Parathyroid adenoma (tissue), 2 donors: ENCODE measurements at regions not wholly inside any gene's neighbourhood (a gene's known extent, or its start where the extent isn't known, plus 50 kb on each side); places are given as distances from the start of the nearest gene placed in this dataset.

Source experiments
- H2AFZ ChIP-seq: fragments of 300-600 bp; sonication (generic); one replicate; pipeline ENCODE4 v1.7.0; 2017; ENCODE audit warnings: antibody characterized with exemption, mild to moderate bottlenecking
- H3K27ac ChIP-seq: fragments of 300-600 bp; sonication (generic); one replicate; pipeline ENCODE4 v1.7.0; 2017
- H3K27me3 ChIP-seq: fragments of 300-600 bp; sonication (generic); one replicate; pipeline ENCODE4 v1.7.0; 2017; ENCODE audit warnings: low read length; ENCODE audit not compliant: control insufficient read depth, insufficient read depth
- H3K36me3 ChIP-seq: fragments of 300-600 bp; sonication (generic); one replicate; pipeline ENCODE4 v1.7.0; 2017; ENCODE audit warnings: low read length; ENCODE audit not compliant: control insufficient read depth, insufficient read depth
- H3K4me1 ChIP-seq: fragments of 300-600 bp; sonication (generic); one replicate; pipeline ENCODE4 v1.7.0; 2017; ENCODE audit warnings: control low read depth
- H3K4me2 ChIP-seq: fragments of 300-600 bp; sonication (generic); one replicate; pipeline ENCODE4 v1.7.0; 2017; ENCODE audit warnings: low read length
- H3K4me3 ChIP-seq: fragments of 300-600 bp; sonication (generic); one replicate; pipeline ENCODE4 v1.7.0; 2017; ENCODE audit warnings: low read depth, low read length
- H3K79me2 ChIP-seq: fragments of 300-600 bp; sonication (generic); one replicate; pipeline ENCODE4 v1.7.0; 2017; ENCODE audit warnings: control low read depth
- H3K9ac ChIP-seq: fragments of 300-600 bp; sonication (generic); one replicate; pipeline ENCODE4 v1.7.0; 2017; ENCODE audit warnings: mild to moderate bottlenecking
- H3K9me3 ChIP-seq: fragments of 300-600 bp; sonication (generic); one replicate; pipeline ENCODE4 v1.7.0; 2017; ENCODE audit warnings: low read length; ENCODE audit not compliant: control insufficient read depth
- CTCF ChIP-seq: fragments of 300-600 bp; sonication (generic); IDR thresholded peaks from one replicate; pipeline ENCODE4 v1.7.0; 2017; ENCODE audit warnings: antibody characterized with exemption, mild to moderate bottlenecking
- donor health status: primary hyperparathyroidism.

- Histone ChIP-seq H3K36me3 (no peaks in the 10 kb centered on the region), H3K27ac (no peak overlapping the region), H3K4me1 (no peaks in the 10 kb centered on the region), H3K9ac (no peak overlapping the region), H3K27me3 (no peaks in the 10 kb centered on the region), H2AFZ (no peak overlapping the region), H3K4me2 (no peak overlapping the region), H3K79me2 (no peaks in the 10 kb centered on the region), H3K4me3 (no peak overlapping the region), H3K9me3 (no peaks in the 10 kb centered on the region)
- no peak for TF ChIP-seq CTCF
These were observed 257.9 kb downstream of the SATB2 start for GRCh38 chr2:199199797-199200196.

- Histone ChIP-seq H3K4me2 (no peak overlapping the region), H3K36me3 (no peaks in the 10 kb centered on the region), H3K9me3 (no peaks in the 10 kb centered on the region), H3K79me2 (no peaks in the 10 kb centered on the region), H3K27ac (no peak overlapping the region), H2AFZ (no peak overlapping the region), H3K27me3 (no peaks in the 10 kb centered on the region), H3K9ac (no peak overlapping the region), H3K4me1 (no peaks in the 10 kb centered on the region), H3K4me3 (no peak overlapping the region)
- no peak for TF ChIP-seq CTCF
These were observed 260.3 kb downstream of the SATB2 start for GRCh38 chr2:199197448-199197847.

GRCh38 chr2:199196686-199197085 is 261.1 kb downstream of the SATB2 start:
- no peak overlapping the region for H2AFZ ChIP-seq
- H3K36me3 ChIP-seq = no peaks in the 10 kb centered on the region
- TF ChIP-seq CTCF = no peak
- no peak overlapping the region for H3K9ac ChIP-seq
- H3K9me3 ChIP-seq = no peaks in the 10 kb centered on the region
- no peaks in the 10 kb centered on the region for H3K79me2 ChIP-seq
- no peak overlapping the region for H3K27ac ChIP-seq
- H3K4me1 ChIP-seq = no peaks in the 10 kb centered on the region
- H3K27me3 ChIP-seq = no peaks in the 10 kb centered on the region
- no peak overlapping the region for H3K4me3 ChIP-seq
- no peak overlapping the region for H3K4me2 ChIP-seq

- H3K9ac ChIP-seq = no peak overlapping the region
- H3K79me2 ChIP-seq = no peaks in the 10 kb centered on the region
- TF ChIP-seq CTCF = no peak
- no peaks in the 10 kb centered on the region for H3K4me1 ChIP-seq
- no peaks in the 10 kb centered on the region for H3K36me3 ChIP-seq
- no peak overlapping the region for H3K4me3 ChIP-seq
- H2AFZ ChIP-seq = no peak overlapping the region
- H3K27me3 ChIP-seq = no peaks in the 10 kb centered on the region
- H3K4me2 ChIP-seq = no peak overlapping the region
- H3K27ac ChIP-seq = no peak overlapping the region
- H3K9me3 ChIP-seq = no peaks in the 10 kb centered on the region
These were observed 261.7 kb downstream of the SATB2 start for GRCh38 chr2:199195927-199196502.

- Histone ChIP-seq H3K9ac (no peak overlapping the region), H3K4me1 (no peaks in the 10 kb centered on the region), H3K27ac (no peak overlapping the region), H3K4me3 (no peak overlapping the region), H3K9me3 (no peaks in the 10 kb centered on the region), H3K4me2 (no peak overlapping the region), H3K79me2 (no peaks in the 10 kb centered on the region), H3K36me3 (no peaks in the 10 kb centered on the region), H3K27me3 (no peaks in the 10 kb centered on the region), H2AFZ (no peak overlapping the region)
- TF ChIP-seq CTCF = no peak
These were observed 266.3 kb downstream of the SATB2 start for GRCh38 chr2:199191461-199191860.
